ENCODE measurements at regions not wholly inside any gene's neighbourhood (a gene's known extent, or its start where the extent isn't known, plus 50 kb on each side); places are given as distances from the start of the nearest gene placed in this dataset.
"Not testable (repeated sequence)": the region's sequence is repeated elsewhere in the genome, so short reads cannot be mapped to it uniquely, and the experiment has no call there.

- in situ Hi-C loops (cut with MboI; ENCODE audit: low sequenced_read_pairs): no loop called here
Observed at GRCh38 chr6:150681578-150682395, 82.1 kb downstream of the PLEKHG1 start.

DNA sequence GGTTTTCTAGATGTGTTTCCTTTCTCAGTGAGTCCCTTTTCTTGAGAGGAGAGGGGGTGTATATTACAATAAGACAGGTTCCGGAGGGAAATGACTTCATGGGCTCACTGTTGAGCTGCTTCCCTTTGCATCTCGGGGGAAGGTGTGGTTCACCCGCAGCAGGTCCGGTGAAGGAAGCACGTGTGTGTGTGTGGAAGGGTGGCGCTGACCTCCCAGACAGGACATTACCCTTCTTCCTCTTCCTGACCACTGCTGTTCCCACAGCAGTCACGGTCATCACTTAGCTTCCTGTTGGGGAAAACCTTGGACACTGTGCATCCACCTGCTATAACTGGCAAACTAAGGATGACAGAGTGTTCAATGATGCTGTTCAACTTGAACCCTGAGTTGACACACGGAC lies 83.6 kb downstream of the PLEKHG1 start:
- in situ Hi-C loops (cut with MboI; ENCODE audit: low sequenced_read_pairs): no loop called here

DNA sequence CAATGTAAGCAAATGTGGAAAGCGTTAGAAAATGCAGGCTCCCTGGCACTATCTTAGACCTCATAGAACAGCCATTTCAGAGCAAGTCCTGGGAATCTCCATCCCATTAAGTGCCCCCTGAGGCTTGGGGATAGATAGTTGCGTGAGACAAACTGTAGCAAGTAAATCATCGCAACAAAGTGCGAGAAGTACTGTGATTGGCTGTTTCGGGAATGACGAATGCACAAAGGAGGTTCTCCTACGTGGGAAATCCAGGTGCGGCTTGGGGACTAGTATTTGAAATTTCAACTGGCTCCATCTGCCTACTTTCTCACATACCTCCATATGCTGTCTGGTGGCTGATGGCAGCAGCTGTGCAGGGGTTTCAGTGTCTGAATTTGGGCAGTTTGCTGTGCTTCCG lies 84.5 kb downstream of the PLEKHG1 start:
- in situ Hi-C loops (cut with MboI; ENCODE audit: low sequenced_read_pairs): no loop called here

DNA sequence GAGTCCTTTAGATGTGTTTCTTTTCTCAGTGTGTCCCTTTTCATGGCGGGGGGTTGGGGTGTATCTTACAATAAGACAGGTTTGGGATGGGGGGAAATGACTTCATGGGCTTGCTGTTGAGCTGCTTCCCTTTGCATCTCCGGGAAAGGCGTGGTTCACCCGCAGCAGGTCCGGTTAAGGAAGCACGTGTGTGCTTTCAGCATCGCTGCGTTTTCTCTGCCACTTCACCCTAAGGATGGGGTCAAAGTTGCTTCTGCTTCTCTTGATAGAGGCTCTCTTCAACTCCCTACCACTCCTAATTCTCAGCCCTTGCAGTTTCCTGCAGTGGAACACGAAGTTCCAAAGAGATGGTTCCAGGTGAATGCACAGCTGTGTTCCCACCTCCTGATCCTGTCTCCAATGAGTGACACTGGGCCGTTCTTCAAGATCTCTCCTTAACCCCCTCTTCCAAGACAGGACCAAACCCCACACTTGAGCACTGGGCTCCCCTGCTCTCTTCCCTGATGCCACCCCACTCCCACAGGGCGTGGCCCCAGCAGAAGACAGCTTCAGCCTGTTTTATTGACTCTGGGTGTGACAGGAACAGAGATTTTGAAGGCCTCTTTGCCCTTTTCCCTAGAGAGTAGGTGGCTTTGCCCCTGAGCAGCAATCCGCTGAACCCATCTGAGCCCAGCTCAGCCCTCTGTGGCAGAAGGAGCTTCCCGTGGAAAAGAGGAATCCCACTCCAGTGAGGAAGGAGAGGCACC lies 85.2 kb downstream of the PLEKHG1 start:
- in situ Hi-C loops (cut with MboI; ENCODE audit: low sequenced_read_pairs): no loop called here

DNA sequence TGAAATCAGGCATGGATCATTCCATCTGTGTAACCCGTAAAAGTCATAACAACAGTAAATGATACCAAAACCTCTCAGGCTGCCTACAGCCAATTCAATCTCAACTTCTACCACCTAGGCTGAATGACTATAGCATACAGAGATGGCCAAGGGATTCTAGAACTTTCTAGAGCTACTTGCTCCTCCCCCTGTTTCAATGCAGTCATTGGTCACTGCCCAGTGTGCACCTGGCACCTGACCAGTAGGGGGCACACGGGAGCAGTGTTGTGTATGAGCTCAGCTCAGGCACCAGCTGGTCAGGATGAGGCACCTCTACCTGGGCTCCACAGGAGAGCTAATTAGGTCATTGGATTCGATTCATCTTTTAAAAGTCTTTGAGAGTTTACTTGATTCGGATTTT lies 86.2 kb downstream of the PLEKHG1 start:
- in situ Hi-C loops (cut with MboI; ENCODE audit: low sequenced_read_pairs): no loop called here

DNA sequence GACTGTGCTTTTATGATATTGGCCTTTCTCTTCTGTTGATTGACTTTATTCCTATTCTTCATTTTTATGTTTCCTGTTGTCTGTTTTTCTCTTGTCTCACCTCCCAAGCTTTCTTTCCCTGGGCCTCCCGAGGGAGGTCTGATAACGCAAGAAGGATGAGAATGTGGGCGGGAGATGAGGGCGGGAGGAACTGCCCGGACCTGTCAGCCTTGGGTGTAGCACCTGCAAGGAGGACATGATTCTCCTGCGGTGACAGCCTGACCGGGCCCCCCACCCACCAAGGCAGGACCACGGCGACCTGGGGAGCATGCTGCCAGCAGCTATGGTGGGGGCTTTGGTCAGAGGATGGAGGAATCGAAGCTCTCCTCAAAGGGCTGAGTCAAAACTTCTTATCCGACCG lies 86.9 kb downstream of the PLEKHG1 start:
- in situ Hi-C loops (cut with MboI; ENCODE audit: low sequenced_read_pairs): no loop called here

GRCh38 chr6:150687508-150687907 lies 87.8 kb downstream of the PLEKHG1 start:
- in situ Hi-C loops (cut with MboI; ENCODE audit: low sequenced_read_pairs): no loop called here

DNA sequence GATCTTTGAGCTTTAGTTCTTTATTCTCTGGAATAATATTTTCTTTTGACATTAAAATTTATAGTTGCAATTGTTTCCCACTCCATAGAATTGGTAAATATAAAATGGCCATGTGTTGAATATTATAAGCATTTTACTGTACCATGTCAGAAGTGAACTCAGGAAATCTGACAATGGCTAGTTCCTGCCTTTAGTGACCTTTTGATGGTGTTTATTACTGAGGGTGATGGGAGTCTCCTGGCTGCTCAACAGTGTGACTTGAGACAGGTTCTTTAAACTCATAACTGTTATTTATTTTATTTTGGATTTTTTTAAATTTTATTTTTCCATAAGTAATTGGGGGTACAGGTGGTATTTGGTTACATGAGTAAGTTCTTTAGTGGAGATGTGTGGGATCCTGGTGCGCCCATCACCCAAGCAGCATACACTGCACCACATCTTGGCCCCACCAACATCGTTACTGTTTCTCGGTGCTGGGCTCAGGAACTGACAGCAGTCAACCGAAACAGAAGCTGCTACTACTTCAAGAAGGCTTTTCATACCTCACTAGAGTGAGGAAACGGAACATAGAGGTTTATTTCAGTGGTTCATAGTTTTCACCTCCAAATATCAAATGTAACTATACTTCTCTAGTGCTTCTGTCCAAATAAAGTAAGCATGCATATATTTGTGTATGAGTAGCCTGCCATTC lies 90.4 kb downstream of the PLEKHG1 start:
- in situ Hi-C loops (cut with MboI; ENCODE audit: low sequenced_read_pairs): no loop called here

DNA sequence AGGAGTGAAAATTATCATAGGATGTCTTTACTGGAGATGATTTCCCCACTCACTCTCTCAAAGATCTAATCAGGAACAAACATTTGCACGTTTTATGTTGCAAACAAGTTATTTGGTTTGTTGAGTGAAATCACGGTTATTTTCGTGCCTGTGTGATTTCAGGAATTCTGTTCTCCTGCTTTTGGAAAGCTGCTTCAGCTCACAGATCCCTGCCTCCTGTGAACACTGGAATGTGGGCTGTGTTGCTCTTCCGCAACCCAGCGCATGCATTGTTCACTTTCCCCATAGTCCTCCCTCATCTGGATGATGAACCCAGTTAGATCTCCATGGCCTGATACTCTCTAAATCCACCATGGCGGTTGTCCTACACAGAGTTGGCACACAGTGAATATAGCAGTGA lies 91.0 kb downstream of the PLEKHG1 start:
- in situ Hi-C loops (cut with MboI; ENCODE audit: low sequenced_read_pairs): no loop called here

- in situ Hi-C loops (cut with MboI; ENCODE audit: low sequenced_read_pairs): no loop called here
Observed at GRCh38 chr6:150691463-150691862, 91.8 kb downstream of the PLEKHG1 start.

DNA sequence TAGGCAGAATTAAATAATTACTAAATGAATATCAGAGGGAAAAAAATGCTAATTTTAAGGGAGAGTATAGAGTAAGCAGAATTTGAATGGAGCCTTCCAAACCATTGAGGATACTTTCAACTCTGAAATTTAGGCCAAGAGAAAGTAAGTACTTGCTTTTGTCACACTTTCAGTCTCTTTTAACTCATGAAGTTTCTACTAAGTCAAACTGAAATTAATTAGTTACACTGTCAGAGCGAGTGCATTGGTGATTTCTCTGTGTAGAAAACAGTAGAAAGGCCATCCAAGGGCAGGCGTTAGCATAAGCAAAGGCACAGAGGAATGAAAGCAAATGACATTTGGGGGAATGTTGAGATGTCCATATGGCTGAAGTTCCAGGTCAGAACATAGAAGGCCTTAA lies 92.9 kb downstream of the PLEKHG1 start:
- in situ Hi-C loops (cut with MboI; ENCODE audit: low sequenced_read_pairs): no loop called here

DNA sequence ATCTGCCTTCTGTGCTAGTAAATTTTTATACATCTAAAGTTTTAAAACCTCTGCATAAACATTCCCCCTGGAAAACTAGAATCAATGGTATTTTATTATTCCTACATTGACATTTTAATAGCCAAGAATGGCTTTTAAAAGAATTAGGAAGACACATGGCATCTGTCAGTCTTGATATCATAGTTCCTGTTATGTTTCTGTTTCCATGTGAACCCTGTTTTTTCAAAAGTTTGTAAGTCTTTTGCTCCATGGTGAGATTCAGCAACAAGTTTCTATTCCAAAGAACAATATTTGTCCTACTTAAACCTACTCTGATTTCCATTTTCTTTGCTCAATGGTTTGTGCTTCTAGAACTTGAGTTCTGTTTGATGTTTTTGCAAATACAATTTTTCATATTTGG lies 95.2 kb downstream of the PLEKHG1 start:
- in situ Hi-C loops (cut with MboI; ENCODE audit: low sequenced_read_pairs): no loop called here

- in situ Hi-C loops (cut with MboI; ENCODE audit: low sequenced_read_pairs): no loop called here
Observed at GRCh38 chr6:150695652-150696051, 96.0 kb downstream of the PLEKHG1 start.

DNA sequence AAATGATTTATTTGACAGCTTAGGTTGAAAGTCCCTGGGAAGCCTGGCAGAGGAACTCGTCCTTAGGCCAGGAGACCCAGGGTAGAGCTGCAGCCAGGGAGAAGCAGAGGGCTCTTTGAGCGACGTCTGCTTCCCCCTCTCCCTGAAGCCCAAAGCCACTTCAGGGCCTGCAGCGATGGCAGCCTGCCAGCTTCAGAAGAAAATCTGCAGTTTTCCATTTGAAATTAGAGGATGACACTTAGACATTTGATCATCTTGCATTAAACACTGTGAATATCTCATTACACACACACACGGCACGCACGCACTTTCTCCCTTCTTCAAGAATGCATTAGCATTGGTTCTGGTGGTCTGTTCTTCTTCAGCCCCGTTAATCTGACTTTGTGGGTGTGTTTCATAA lies 96.5 kb downstream of the PLEKHG1 start:
- in situ Hi-C loops (cut with MboI; ENCODE audit: low sequenced_read_pairs): no loop called here

DNA sequence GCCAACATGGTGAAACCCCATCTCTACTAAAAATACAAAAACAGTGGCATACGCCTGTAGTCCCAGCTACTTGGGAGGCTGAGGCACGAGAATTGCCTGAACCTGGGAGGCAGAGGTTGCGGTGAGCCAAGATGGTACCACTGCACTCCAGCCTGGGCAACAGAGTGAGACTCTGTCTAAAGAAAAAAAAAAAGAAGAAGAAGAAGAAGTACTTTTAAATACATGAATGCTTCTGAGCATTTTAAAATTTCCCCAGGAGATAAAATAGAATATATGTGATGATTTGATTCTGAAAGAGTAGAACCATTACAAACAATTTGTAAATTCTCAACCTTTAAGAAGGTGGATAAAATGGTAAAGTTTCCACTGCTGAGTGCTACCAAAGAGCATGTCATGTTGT lies 97.2 kb downstream of the PLEKHG1 start:
- in situ Hi-C loops (cut with MboI; ENCODE audit: low sequenced_read_pairs): not testable (repeated sequence)

- in situ Hi-C loops (cut with MboI; ENCODE audit: low sequenced_read_pairs): no loop called here
Observed at GRCh38 chr6:150697515-150697914, 97.8 kb downstream of the PLEKHG1 start.

GRCh38 chr6:150698391-150698790 lies 98.7 kb downstream of the PLEKHG1 start:
- in situ Hi-C loops (cut with MboI; ENCODE audit: low sequenced_read_pairs): no loop called here

DNA sequence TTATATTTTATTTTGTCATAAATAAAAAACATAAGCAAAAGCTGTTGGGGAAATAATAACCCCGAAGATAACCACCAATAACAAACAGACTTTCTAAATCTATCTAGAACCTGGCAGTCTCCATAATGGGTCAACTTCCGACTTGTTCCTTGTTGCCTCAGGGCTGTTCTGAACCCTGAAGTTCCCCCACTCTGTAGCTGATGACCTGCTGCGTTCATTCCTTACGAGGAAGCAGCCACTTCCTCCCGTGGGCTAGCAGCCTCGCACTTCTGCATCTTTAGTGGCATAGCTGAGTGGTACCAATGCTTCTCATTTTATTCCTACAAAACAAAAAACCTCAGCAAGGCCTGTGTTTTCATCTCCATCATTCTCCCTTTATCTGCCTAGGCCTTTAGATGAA lies 103.0 kb downstream of the PLEKHG1 start:
- in situ Hi-C loops (cut with MboI; ENCODE audit: low sequenced_read_pairs): no loop called here

DNA sequence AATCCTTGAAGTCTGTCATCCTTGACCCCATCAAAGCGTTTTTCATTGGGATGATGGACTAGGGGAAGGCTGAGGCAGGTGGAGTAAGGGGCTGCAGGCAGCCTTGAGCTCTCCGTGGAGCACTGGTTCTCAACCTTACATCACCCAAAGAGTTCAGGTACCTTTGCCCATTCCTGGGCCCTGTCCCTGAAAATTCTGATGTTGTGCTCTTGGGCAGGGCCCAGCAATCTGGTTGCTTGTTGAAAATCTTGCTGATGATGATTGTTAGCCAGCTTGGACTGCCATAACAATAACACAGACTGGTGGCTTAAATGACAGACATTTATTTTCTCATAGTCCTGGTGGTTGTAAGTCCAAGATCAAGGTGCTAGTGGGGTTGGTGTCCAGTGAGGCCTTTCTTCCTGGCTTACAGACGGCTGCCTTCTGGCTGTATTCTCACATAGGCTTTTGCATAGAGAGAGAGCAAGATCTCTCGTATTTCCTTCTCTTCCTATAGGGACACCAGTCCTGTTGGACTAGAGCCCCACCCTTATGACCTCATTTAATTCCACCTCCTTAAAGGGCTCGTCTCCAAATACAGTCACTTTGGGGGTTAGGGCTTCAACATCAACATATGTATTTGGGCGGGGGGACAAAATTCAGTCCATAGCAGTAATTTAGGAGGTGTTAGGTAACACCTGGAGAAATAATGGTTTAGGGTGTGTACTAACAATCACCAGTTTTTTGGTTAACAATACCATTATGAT lies 104.9 kb downstream of the PLEKHG1 start:
- in situ Hi-C loops (cut with MboI; ENCODE audit: low sequenced_read_pairs): no loop called here

DNA sequence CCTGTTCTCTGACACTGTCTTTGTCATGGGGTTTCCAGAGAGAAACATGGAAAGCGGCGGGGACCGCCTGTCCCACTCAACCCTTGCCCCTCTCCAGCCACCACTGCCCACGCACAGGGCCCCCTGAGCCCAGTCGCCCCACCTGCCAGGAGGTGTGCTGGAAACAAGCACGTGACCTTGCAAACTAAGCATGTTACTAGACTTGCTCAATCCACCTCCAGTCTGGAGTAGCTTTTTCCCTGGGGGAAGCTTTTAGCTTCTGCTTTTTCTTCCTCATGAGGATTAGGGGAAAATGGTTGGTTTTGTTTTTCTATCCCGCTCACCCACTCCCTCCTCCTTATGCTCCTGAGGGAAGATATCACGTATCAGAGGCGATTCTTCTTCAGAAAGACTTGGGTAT lies 105.7 kb downstream of the PLEKHG1 start:
- in situ Hi-C loops (cut with MboI; ENCODE audit: low sequenced_read_pairs): no loop called here

DNA sequence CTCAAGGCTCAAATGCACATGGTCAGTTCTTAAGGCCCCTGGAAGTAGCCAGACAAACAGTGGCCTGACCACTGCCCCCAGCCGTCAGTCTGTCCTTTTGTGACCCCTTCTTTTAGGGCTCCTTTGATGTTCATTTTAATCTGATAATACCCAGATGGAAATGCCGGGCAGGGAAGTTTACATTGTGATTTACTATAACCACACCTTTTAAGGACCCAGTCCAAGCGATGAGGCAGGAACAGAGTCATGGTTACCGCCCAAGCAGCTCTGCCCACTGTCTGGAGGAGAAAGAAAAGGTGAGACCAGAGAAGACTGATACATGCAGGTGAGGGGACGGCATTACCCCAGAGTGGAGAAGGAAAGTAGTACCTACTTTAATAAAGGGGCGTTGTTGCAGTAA lies 110.6 kb downstream of the PLEKHG1 start:
- in situ Hi-C loops (cut with MboI; ENCODE audit: low sequenced_read_pairs): no loop called here

Measured in HL-60/S4 (cell line).